ENCODE measurements at regions not wholly inside any gene's neighbourhood (a gene's known extent, or its start where the extent isn't known, plus 50 kb on each side); places are given as distances from the start of the nearest gene placed in this dataset.
"Not testable (repeated sequence)": the region's sequence is repeated elsewhere in the genome, so short reads cannot be mapped to it uniquely, and the experiment has no call there.

GRCh38 chr13:52298079-52298661, 107.8 kb downstream of the THSD1 start:
- H3K9ac ChIP-seq; DNase-seq; H3K36me3 ChIP-seq (ENCODE audit: low read depth); H3K4me2 ChIP-seq (ENCODE audit: unreplicated experiment); H3K79me2 ChIP-seq (ENCODE audit: insufficient read depth); H3F3A ChIP-seq (ENCODE audit: insufficient read depth); H3K27ac ChIP-seq; H3K4me3 ChIP-seq; H3K9me2 ChIP-seq (ENCODE audit: insufficient read depth); H3K4me1 ChIP-seq (ENCODE audit: insufficient read depth); in situ Hi-C loops (cut with MboI); H3K27me3 ChIP-seq (replicated peaks; ENCODE audit: insufficient read depth); H3K9me3 ChIP-seq (ENCODE audit: low read depth); H2AFZ ChIP-seq; H4K20me1 ChIP-seq (ENCODE audit: insufficient read depth): not testable (repeated sequence)
- WGBS, 2 experiments (ENCODE audit: low coverage in 1 of 2, low lambda C conversion rate in 2 of 2, missing lambda C conversion rate in 2 of 2), result 21 to 29% methylated on average over 5 of the region's 5 CpGs

GRCh38 chr13:52288891-52289290, 117.1 kb downstream of the THSD1 start:
- H3K9me2 ChIP-seq (ENCODE audit: insufficient read depth); H2AFZ ChIP-seq; H3K4me3 ChIP-seq; H3K36me3 ChIP-seq (ENCODE audit: low read depth); DNase-seq; H4K20me1 ChIP-seq (ENCODE audit: insufficient read depth); H3K9ac ChIP-seq; H3K4me1 ChIP-seq (ENCODE audit: insufficient read depth); H3K79me2 ChIP-seq (ENCODE audit: insufficient read depth); H3K27me3 ChIP-seq (replicated peaks; ENCODE audit: insufficient read depth); H3F3A ChIP-seq (ENCODE audit: insufficient read depth); H3K4me2 ChIP-seq (ENCODE audit: unreplicated experiment); H3K9me3 ChIP-seq (ENCODE audit: low read depth); H3K27ac ChIP-seq; in situ Hi-C loops (cut with MboI): not testable (repeated sequence)
- 38 to 83% methylated on average over 1 to 2 of the region's 6 CpGs for WGBS, 2 experiments (ENCODE audit: low coverage in 1 of 2, low lambda C conversion rate in 2 of 2, missing lambda C conversion rate in 2 of 2)

GRCh38 chr13:52281387-52281786, 122.0 kb upstream of the NEK3 start:
- H3K9me2 ChIP-seq (ENCODE audit: insufficient read depth); DNase-seq; H3K9ac ChIP-seq; H3K4me3 ChIP-seq; H3K9me3 ChIP-seq (ENCODE audit: low read depth); H3F3A ChIP-seq (ENCODE audit: insufficient read depth); H3K79me2 ChIP-seq (ENCODE audit: insufficient read depth); H3K4me1 ChIP-seq (ENCODE audit: insufficient read depth); H4K20me1 ChIP-seq (ENCODE audit: insufficient read depth); in situ Hi-C loops (cut with MboI); H3K27me3 ChIP-seq (replicated peaks; ENCODE audit: insufficient read depth); H3K36me3 ChIP-seq (ENCODE audit: low read depth); H3K4me2 ChIP-seq (ENCODE audit: unreplicated experiment); H3K27ac ChIP-seq; H2AFZ ChIP-seq: not testable (repeated sequence)
- 42 to 54% methylated on average over 2 of the region's 2 CpGs for WGBS, 2 experiments (ENCODE audit: low coverage in 1 of 2, low lambda C conversion rate in 2 of 2, missing lambda C conversion rate in 2 of 2)

- H3K9me3 ChIP-seq (ENCODE audit: low read depth); H3K79me2 ChIP-seq (ENCODE audit: insufficient read depth); H3K4me1 ChIP-seq (ENCODE audit: insufficient read depth); H3K4me3 ChIP-seq; H3F3A ChIP-seq (ENCODE audit: insufficient read depth); DNase-seq; H3K4me2 ChIP-seq (ENCODE audit: unreplicated experiment); in situ Hi-C loops (cut with MboI); H2AFZ ChIP-seq; H3K27ac ChIP-seq; H3K27me3 ChIP-seq (replicated peaks; ENCODE audit: insufficient read depth); H3K9ac ChIP-seq; H3K9me2 ChIP-seq (ENCODE audit: insufficient read depth); H3K36me3 ChIP-seq (ENCODE audit: low read depth); H4K20me1 ChIP-seq (ENCODE audit: insufficient read depth): not testable (repeated sequence)
- WGBS, 2 experiments (ENCODE audit: low coverage in 1 of 2, low lambda C conversion rate in 2 of 2, missing lambda C conversion rate in 2 of 2), result no CpG with 5 or more reads among the region's 1 CpG
Measured at GRCh38 chr13:52279408-52279807, 120.0 kb upstream of the NEK3 start.

- H3K79me2 ChIP-seq (ENCODE audit: insufficient read depth); DNase-seq; H2AFZ ChIP-seq; H3K9me3 ChIP-seq (ENCODE audit: low read depth); H3K4me3 ChIP-seq; H4K20me1 ChIP-seq (ENCODE audit: insufficient read depth); H3F3A ChIP-seq (ENCODE audit: insufficient read depth); H3K27me3 ChIP-seq (replicated peaks; ENCODE audit: insufficient read depth); H3K4me1 ChIP-seq (ENCODE audit: insufficient read depth); H3K27ac ChIP-seq; H3K9me2 ChIP-seq (ENCODE audit: insufficient read depth); H3K4me2 ChIP-seq (ENCODE audit: unreplicated experiment); H3K9ac ChIP-seq; H3K36me3 ChIP-seq (ENCODE audit: low read depth); in situ Hi-C loops (cut with MboI): not testable (repeated sequence)
- 85 to 87% methylated on average over 8 to 24 of the region's 24 CpGs for WGBS, 2 experiments (ENCODE audit: low coverage in 1 of 2, low lambda C conversion rate in 2 of 2, missing lambda C conversion rate in 2 of 2)
Measured at GRCh38 chr13:52254299-52254698, 94.9 kb upstream of the NEK3 start.

- H2AFZ ChIP-seq; H3K27me3 ChIP-seq (replicated peaks; ENCODE audit: insufficient read depth); H3K4me2 ChIP-seq (ENCODE audit: unreplicated experiment); H3K9ac ChIP-seq; DNase-seq; H3K9me2 ChIP-seq (ENCODE audit: insufficient read depth); H3K9me3 ChIP-seq (ENCODE audit: low read depth); H3K36me3 ChIP-seq (ENCODE audit: low read depth); H3K4me3 ChIP-seq; H3F3A ChIP-seq (ENCODE audit: insufficient read depth); H3K27ac ChIP-seq; H3K4me1 ChIP-seq (ENCODE audit: insufficient read depth); H3K79me2 ChIP-seq (ENCODE audit: insufficient read depth); in situ Hi-C loops (cut with MboI); H4K20me1 ChIP-seq (ENCODE audit: insufficient read depth): not testable (repeated sequence)
- WGBS, 2 experiments (ENCODE audit: low coverage in 1 of 2, low lambda C conversion rate in 2 of 2, missing lambda C conversion rate in 2 of 2), result 44 to 46% methylated on average over 3 of the region's 3 CpGs
Measured at GRCh38 chr13:52240752-52241151, 81.4 kb upstream of the NEK3 start.

GRCh38 chr13:52235900-52236595, 76.7 kb upstream of the NEK3 start:
- 12% methylated on average over 5 to 6 of the region's 8 CpGs for WGBS, 2 experiments (ENCODE audit: low coverage in 1 of 2, low lambda C conversion rate in 2 of 2, missing lambda C conversion rate in 2 of 2)
- H3K27ac ChIP-seq; H3K79me2 ChIP-seq (ENCODE audit: insufficient read depth); H3K9ac ChIP-seq; in situ Hi-C loops (cut with MboI); H3K9me3 ChIP-seq (ENCODE audit: low read depth); H3K4me2 ChIP-seq (ENCODE audit: unreplicated experiment); H3F3A ChIP-seq (ENCODE audit: insufficient read depth); H3K4me1 ChIP-seq (ENCODE audit: insufficient read depth); H2AFZ ChIP-seq; H3K36me3 ChIP-seq (ENCODE audit: low read depth); H3K9me2 ChIP-seq (ENCODE audit: insufficient read depth); H4K20me1 ChIP-seq (ENCODE audit: insufficient read depth); H3K4me3 ChIP-seq; H3K27me3 ChIP-seq (replicated peaks; ENCODE audit: insufficient read depth): not testable (repeated sequence)
- peak; percentile 66 for DNase-seq

DNA sequence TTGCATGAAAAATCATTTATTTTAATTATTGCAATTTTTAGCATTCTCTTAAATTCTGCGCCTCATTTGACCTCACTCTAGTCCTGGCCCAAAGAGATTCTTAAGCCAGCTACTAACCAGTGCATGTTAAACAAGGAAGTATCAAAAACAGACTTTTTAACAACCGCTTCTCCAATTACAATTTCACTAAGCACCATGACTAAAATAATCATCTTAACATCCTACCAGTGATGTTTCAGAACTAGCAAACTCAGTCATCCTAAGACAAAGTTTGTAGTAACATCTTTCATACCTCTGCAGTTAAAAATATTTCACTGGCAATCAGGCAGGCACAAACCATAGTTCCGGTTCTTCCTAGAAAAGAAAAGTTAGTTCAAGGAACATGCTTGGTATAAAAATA, 75.5 kb upstream of the NEK3 start:
- H3K79me2 ChIP-seq (ENCODE audit: insufficient read depth); H3K27ac ChIP-seq; H2AFZ ChIP-seq; H3F3A ChIP-seq (ENCODE audit: insufficient read depth); H3K9ac ChIP-seq; H3K4me1 ChIP-seq (ENCODE audit: insufficient read depth); H4K20me1 ChIP-seq (ENCODE audit: insufficient read depth); H3K9me2 ChIP-seq (ENCODE audit: insufficient read depth); in situ Hi-C loops (cut with MboI); H3K9me3 ChIP-seq (ENCODE audit: low read depth); DNase-seq; H3K4me3 ChIP-seq; H3K36me3 ChIP-seq (ENCODE audit: low read depth); H3K4me2 ChIP-seq (ENCODE audit: unreplicated experiment); H3K27me3 ChIP-seq (replicated peaks; ENCODE audit: insufficient read depth): not testable (repeated sequence)
- 51 to 52% methylated on average over 3 of the region's 3 CpGs for WGBS, 2 experiments (ENCODE audit: low coverage in 1 of 2, low lambda C conversion rate in 2 of 2, missing lambda C conversion rate in 2 of 2)

All from GM23248 (cell line).